ENCODE measurements at regions not wholly inside any gene's neighbourhood (a gene's known extent, or its start where the extent isn't known, plus 50 kb on each side); places are given as distances from the start of the nearest gene placed in this dataset.

- no peak for DNase-seq (ENCODE audit: low spot score)
Observed at GRCh38 chr2:16122556-16122955, 182.2 kb downstream of the MYCN start.

DNA sequence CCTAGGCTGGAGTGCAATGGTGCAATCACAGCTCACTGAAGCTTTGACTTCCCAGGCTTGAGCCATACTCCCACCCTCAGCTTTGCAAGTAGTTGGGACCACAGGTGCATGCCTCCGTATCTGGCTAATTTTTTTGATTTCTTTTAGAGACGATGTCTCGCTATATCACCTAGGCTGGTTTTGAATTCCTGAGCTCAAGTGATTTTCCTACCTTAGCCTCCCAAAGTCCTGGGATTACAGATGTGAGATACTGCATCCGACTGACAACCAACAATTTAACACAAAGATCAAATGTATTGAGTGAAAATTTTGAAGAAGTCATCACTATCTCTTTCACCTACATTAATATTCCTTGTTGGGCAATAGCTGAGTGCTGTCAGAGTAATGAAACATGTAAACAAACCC, 181.6 kb downstream of the MYCN start:
- DNase-seq (ENCODE audit: low spot score): no peak

- no peak for DNase-seq (ENCODE audit: low spot score)
Observed at GRCh38 chr2:16121231-16121985, 181.1 kb downstream of the MYCN start.

GRCh38 chr2:16120591-16121180, 180.3 kb downstream of the MYCN start:
- no peak for DNase-seq (ENCODE audit: low spot score)

GRCh38 chr2:16119741-16120140, 179.4 kb downstream of the MYCN start:
- DNase-seq (ENCODE audit: low spot score): no peak

DNA sequence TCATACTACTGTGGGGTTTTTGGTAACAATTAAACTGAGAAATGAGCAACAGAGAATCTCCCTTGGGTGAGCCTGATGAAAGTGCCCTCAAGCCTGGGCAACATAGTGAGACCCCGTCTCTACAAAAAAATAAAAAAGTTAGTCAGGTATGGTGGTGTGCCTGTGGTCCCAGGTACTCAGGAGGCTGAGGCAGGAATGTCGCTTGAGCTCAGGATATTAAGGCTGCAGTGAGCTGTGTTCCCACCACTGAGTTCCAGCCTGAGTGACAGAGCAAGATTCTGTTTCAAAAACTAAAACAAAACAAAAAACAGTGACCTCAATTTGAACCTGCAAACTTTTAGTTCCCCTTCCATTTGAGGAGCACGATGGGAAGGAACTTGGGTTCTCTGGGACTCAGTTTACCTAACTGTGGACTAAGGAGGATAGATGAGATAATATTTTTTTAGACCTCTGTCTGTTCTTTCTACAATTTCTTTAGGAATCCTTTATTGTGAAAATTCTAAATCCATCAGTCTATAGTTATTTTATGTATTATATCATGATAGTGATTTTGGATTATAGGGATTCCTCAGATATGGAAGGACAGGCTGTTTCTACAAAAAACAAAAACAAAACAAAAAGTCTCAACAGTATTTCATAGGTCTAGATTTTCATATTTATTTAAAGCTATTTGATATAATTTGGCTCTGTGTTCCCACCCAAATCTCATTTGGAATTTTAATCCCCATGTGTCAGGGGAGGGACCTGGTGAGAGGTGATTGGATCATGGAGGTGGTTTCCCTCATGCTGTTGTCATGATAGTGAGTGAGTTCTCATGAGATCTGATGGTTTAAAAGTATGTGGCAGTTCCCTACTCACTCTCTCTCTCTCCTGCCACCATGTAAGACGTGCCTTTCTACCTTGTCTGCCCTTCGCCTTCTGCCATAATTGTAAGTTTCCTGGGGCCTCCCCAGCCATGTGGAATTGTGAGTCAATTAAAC, 178.6 kb downstream of the MYCN start:
- no peak for DNase-seq (ENCODE audit: low spot score)

DNA sequence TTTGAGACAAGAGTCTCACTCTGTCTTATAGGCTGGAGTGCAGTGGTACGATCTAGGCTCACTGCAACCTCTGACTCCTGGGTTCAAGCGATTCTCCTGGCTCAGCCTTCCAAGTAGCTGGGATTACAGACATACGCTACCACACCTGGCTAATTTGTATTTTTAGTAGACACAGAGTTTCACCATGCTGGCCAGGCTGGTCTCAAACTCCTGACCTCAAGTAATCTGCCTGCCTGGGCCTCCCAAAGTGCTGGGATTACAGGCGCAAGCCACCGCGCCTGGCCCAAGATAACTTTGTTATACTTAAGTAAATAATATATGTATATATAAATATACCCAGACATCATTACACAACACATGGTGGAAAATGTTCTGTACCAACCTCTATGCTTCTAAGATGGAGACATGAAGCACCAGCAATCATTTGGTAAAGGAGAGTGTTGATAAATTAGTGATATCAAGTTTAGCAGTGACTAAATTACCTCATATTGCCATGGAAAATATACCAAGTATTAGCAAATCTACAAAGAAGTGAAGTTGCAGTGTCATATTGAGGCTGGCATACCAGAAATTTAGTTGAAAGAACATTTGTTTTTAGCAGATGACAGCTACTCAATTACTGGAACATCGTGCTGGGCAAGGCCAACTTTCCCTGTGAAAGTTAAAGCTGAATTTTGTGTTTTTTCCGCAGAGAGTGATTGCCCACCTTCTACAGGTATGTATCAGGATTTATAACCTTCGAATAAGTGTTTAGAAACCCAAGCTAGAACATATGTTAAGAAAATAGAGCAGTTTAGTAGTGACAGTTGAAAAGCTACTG, 177.7 kb downstream of the MYCN start:
- DNase-seq (ENCODE audit: low spot score): no peak

- no peak for DNase-seq (ENCODE audit: low spot score)
Observed at GRCh38 chr2:16117021-16117700, 176.8 kb downstream of the MYCN start.

- DNase-seq (ENCODE audit: low spot score): no peak
Observed at GRCh38 chr2:16115881-16116830, 175.8 kb downstream of the MYCN start.

- no peak for DNase-seq (ENCODE audit: low spot score)
Observed at GRCh38 chr2:16115291-16115690, 174.9 kb downstream of the MYCN start.

GRCh38 chr2:16114836-16115235, 174.5 kb downstream of the MYCN start:
- DNase-seq (ENCODE audit: low spot score): no peak

DNA sequence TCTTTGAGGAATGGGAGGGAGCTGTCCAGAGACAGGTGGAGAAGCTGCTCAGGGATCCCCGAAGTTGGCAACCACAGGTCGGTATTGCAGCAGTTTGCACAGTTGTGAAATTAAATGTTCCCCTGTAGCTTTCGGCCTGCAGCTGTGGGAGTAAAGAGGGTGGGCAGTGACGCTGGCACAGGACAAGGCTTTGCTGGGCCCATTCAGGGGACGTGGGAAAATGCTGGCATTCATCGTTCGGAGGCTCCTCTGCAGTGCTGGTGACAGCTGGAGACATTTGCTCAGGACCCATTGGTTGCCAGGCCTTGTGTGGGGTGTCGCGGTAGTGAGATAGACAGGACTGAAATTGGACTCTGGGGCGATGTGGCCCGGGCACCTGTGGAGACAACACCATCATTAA, 173.7 kb downstream of the MYCN start:
- DNase-seq (ENCODE audit: low spot score): no peak

GRCh38 chr2:16113568-16113967, 173.2 kb downstream of the MYCN start:
- DNase-seq (ENCODE audit: low spot score): no peak

DNA sequence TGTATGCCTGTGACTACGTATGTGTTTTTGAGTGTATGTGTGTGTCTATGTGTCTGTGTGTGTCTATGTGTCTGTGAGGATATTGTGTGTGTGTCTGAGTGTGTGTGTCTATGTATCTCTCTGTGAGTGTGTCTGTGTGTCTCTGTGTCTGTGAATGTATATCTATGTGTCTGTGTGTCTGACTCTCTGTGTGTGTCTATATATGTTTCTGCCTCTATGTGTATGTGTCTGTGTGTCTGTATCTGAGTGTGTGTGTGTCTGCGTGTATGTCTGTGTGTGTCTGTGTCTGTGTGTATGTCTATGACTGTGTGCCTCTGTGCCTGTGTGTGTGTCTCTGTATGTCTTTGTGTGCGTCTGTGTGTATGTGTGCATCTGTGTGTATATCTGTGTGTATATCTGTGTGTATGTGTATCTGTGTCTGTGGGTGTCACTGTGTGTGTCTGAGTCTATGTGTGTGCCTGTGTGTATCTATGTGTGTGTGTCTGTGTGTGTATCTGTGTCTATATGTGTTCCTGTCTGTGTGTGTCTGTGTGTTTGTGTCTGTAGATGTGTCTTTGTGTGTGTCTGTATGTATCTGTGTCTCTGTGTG, 172.7 kb downstream of the MYCN start:
- no peak for DNase-seq (ENCODE audit: low spot score)

DNA sequence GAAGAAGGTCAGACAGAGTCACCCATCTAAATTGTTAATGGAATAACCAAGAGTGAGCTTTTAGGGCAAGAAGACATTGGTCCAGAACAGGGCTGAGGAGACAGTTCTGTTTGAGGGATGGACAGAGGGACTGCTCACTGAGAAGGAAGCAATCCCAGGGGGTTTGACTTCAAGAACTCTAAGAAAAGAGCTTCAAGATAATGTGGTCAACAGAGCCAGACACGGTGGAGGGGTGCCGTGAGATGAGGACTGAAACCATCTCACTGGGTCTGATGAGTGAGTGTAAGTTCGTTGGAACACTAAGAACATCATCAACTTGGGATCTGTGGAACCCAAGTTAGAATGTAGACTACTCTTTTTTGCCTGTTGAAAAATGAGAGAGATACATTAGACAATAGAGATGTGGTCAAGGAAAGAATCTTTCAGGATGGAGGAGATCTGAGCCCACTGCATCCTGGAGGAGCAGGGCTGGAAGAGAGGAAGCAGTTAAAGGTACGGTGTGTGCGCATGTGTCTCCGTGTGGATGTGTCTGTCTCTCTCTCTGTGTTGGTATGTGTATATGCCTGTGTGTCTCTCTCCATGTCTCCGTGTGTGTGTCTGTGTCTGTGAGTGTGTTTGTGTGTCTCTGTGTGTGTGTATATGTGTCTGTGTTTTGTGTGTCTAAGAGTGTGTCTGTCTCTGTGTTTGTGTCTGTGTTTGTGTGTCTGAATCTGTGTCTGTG, 172.1 kb downstream of the MYCN start:
- DNase-seq (ENCODE audit: low spot score): no peak

DNA sequence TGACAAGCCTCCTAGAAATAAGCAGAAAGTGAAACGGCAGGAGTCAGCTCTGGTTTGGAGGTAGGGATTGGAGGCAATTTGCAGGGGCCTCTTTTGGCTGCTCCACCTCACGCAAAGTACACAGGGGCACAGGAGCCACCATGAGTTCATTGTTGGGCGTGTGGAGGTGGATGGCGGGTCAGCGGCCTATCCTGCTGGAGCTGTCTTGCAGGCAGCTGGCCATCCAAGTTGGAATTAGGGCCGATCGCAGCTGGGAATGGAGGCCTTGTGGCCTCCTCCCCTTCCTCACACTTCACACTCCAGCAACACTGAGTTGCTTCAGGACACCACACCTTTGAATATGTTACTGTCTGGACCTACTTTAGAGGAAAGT, 171.5 kb downstream of the MYCN start:
- DNase-seq (ENCODE audit: low spot score): no peak

GRCh38 chr2:16109821-16110310, 169.5 kb downstream of the MYCN start:
- DNase-seq (ENCODE audit: low spot score): no peak

DNA sequence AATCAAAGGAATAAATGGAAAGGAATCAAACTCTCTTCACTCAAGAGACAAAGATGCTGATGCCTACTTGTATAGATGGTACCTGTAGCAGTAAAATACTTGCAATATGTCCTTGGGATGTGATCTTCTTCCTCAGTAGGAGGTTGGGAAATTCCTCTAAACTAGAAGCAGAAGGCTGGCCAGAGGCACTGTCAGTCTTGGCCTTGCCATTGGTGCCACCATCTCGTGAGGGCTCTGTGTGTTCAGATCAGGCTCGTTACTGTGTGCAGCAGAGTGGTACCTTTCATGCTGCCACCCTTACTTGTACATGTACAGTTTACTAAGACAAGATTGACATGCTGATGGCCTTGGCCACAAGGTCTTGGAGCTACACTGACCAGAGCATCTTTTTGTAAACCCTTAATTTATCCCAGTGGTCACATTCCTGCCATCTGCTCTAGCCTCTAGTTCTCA, 169.0 kb downstream of the MYCN start:
- DNase-seq (ENCODE audit: low spot score): no peak

GRCh38 chr2:16107246-16107645, 166.9 kb downstream of the MYCN start:
- DNase-seq (ENCODE audit: low spot score): no peak

Measured in ureter (tissue), 1 donor.